Mesothelial cell of epicardium (in vitro differentiated cells): ENCODE measurements at regions not wholly inside any gene's neighbourhood (a gene's known extent, or its start where the extent isn't known, plus 50 kb on each side); places are given as distances from the start of the nearest gene placed in this dataset.

ENCODE experiments used
- DNase-seq, 2 experiments: peaks; one replicate each; pipeline ENCODE4 v3.0.0; 2021; ENCODE audit warnings: low spot score in 2 of 2; ENCODE audit not compliant: unreplicated experiment in 2 of 2
- H3K27ac Mint-ChIP-seq: 2 replicates; pipeline ENCODE4 v1.8.0; 2021; ENCODE audit warnings: mixed read lengths
- H3K27me3 Mint-ChIP-seq: 2 replicates; pipeline ENCODE4 v1.8.0; 2021; ENCODE audit warnings: low read depth, mixed read lengths
- H3K36me3 Mint-ChIP-seq: 2 replicates; pipeline ENCODE4 v1.8.0; 2021; ENCODE audit warnings: mixed read lengths
- H3K4me1 Mint-ChIP-seq: 2 replicates; pipeline ENCODE4 v1.8.0; 2021; ENCODE audit warnings: mixed read lengths
- H3K4me3 Mint-ChIP-seq: 2 replicates; pipeline ENCODE4 v1.8.0; 2021; ENCODE audit warnings: mild to moderate bottlenecking, moderate library complexity, mixed read lengths
- H3K9me3 Mint-ChIP-seq: 2 replicates; pipeline ENCODE4 v1.8.0; 2021; ENCODE audit warnings: mixed read lengths
- TF ChIP-seq, protein P1 (sequence below): fragments of 200-600 bp; sonication (generic); IDR thresholded peaks from one replicate; pipeline ENCODE4 v1.5.0; 2021; ENCODE audit warnings: antibody characterized with exemption; ENCODE audit not compliant: unreplicated experiment

DNA sequence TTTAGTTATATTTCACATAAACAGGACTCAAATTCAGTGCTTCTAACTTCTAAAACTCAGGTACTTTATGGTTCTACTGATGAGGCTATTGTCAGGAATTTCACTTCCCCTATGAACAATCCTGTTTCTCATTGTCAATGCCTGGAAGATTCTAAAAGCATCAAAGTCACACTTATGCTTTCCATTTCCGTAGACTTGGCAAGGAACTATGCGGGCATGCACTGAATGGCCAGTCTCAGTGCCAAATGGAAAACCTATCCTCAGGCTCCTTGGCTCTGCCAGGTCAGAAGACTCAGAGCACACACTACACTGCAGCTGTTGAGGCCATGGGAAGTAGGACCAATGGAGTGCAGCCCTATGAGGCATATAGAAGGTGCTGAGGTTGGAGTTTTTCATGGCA, 97.0 kb upstream of the PTPN13 start:
- H3K4me1 Mint-ChIP-seq: peaks cover 9% of the 10 kb centered on the region
- DNase-seq: no peak
- no peaks in the 10 kb centered on the region for H3K36me3 Mint-ChIP-seq
- TF ChIP-seq, protein P1, sequence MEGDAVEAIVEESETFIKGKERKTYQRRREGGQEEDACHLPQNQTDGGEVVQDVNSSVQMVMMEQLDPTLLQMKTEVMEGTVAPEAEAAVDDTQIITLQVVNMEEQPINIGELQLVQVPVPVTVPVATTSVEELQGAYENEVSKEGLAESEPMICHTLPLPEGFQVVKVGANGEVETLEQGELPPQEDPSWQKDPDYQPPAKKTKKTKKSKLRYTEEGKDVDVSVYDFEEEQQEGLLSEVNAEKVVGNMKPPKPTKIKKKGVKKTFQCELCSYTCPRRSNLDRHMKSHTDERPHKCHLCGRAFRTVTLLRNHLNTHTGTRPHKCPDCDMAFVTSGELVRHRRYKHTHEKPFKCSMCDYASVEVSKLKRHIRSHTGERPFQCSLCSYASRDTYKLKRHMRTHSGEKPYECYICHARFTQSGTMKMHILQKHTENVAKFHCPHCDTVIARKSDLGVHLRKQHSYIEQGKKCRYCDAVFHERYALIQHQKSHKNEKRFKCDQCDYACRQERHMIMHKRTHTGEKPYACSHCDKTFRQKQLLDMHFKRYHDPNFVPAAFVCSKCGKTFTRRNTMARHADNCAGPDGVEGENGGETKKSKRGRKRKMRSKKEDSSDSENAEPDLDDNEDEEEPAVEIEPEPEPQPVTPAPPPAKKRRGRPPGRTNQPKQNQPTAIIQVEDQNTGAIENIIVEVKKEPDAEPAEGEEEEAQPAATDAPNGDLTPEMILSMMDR: no peak
- H3K27ac Mint-ChIP-seq: no peak overlapping the region
- H3K27me3 Mint-ChIP-seq: peaks cover 2% of the 10 kb centered on the region
- H3K9me3 Mint-ChIP-seq: no peaks in the 10 kb centered on the region
- no peak overlapping the region for H3K4me3 Mint-ChIP-seq

DNA sequence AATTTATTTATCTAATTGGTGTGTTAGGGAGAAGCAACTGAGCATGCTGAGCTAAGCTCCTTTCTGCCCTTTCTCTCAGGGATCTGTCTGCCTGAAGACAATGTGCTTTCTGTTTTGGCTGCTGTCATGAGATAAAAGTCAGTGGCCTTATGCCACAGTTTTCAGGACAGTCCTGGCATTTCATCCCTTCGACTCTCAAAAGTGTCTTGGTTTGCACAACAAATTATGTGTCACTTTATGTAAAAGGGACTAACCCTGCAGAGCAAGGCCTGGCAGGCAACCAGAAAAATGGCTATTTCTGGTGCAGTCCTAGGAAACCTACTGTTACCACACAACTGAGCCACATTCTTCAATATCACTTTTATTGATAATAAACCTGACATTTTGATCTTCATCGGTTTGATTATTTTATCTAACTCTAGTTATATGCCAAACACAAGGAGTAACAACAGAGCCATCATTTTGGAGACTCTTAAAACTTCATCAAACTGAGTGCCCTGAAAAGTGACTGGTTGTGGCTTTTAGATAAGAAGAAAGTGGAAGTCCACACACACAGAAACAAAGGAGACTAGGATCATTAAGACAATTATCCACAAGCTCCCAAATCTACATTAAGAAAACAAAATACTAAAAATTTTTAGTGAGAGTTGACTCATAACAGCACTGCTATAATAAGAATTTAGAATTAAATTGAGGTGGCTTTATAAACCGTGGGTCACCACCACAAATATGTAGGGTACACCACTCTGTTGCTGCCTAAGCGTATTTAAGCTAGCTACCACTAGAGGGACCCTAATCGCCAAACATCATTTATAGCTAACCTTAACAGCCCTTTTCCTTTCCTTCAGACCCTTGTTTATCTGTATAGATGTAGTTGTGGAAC, 95.9 kb upstream of the PTPN13 start:
- DNase-seq: no peak
- Mint-ChIP-seq H3K4me3 (no peak overlapping the region), H3K27me3 (peaks cover 2% of the 10 kb centered on the region), H3K36me3 (no peaks in the 10 kb centered on the region), H3K27ac (no peak overlapping the region), H3K9me3 (no peaks in the 10 kb centered on the region), H3K4me1 (peaks cover 9% of the 10 kb centered on the region)
- TF ChIP-seq, protein P1: peak; percentile 74

DNA sequence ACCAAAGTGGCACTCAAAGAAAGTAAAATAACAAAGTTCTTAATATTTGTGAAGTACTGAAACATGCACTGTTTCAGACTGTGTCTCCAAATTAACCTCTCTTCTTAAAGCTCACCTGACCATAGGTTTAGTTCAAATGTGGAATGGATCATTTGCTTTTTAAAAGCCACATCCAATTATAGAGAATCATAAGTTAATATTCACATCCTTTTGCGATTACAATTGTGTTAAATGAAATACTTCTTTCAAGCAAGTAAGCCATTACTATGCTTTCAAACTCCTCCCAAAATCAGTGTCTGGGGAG, 95.3 kb upstream of the PTPN13 start:
- Mint-ChIP-seq H3K4me3 (no peak overlapping the region), H3K9me3 (no peaks in the 10 kb centered on the region), H3K36me3 (no peaks in the 10 kb centered on the region), H3K4me1 (peaks cover 9% of the 10 kb centered on the region), H3K27ac (no peak overlapping the region), H3K27me3 (peaks cover 2% of the 10 kb centered on the region)
- TF ChIP-seq, protein P1: peak; percentile 11
- DNase-seq: no peak

DNA sequence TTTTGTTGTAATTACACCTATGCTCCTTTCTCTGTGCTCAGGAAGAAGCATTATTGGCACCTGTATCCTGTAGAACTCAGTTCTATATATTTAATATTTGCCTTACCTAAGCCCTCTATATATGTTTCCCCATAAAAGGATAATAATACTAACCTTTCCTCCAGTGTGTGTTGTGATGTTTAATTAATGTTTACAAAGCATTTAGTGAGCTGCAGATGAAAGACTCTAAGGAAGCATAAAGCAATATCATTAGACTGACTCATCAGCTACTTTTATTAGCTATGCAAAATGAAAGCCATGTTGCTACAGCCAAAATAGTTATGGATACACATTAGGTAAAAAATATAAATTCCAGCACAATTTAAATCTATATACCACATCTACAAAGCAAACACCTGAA, 93.6 kb upstream of the PTPN13 start:
- H3K27ac Mint-ChIP-seq: no peak overlapping the region
- no peak overlapping the region for H3K4me3 Mint-ChIP-seq
- no peak for DNase-seq
- H3K9me3 Mint-ChIP-seq: no peaks in the 10 kb centered on the region
- no peaks in the 10 kb centered on the region for H3K36me3 Mint-ChIP-seq
- H3K4me1 Mint-ChIP-seq: peaks cover 9% of the 10 kb centered on the region
- no peaks in the 10 kb centered on the region for H3K27me3 Mint-ChIP-seq
- TF ChIP-seq, protein P1: no peak

DNA sequence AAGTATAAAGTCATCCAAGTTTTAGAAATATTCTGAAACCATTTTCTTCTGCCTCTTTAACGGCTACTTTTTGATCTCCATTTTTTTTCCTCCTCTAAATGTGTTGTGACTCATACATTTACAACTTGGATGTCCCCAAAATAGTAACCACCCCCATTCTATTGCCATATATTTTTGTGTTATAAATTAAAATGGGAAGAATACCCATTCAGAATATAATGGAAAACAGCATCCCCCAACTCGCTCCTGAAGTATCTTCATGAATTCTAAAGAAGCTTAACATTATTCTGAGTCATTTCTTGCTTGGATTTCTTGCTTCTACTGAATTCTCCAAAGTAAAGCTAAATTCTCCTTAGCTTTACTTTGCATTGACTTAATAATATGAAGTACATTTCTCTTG, 92.0 kb upstream of the PTPN13 start:
- TF ChIP-seq, protein P1: no peak
- no peaks in the 10 kb centered on the region for H3K36me3 Mint-ChIP-seq
- H3K4me3 Mint-ChIP-seq: no peak overlapping the region
- H3K4me1 Mint-ChIP-seq: peaks cover 1% of the 10 kb centered on the region
- H3K27me3 Mint-ChIP-seq: no peaks in the 10 kb centered on the region
- no peak overlapping the region for H3K27ac Mint-ChIP-seq
- H3K9me3 Mint-ChIP-seq: no peaks in the 10 kb centered on the region
- DNase-seq: no peak

DNA sequence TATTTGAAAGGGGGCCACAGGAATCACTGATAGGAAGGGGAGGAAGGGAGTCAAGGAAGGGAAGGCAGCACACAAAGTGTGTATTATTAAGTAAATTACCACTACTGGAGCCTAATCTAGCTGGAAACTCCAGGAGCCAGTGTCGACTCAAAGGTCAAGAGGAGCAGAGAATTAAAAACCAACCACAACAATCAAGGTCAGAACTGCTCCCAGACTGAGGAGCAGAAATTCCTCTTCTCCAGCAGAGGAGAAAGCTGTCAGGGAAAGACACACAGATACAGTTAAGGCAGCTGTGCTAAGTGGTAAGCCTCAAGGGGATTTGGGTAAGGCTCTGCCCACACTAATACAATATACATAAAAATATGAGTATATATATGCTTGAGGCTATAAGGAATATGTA, 87.5 kb upstream of the PTPN13 start:
- Mint-ChIP-seq H3K36me3 (no peaks in the 10 kb centered on the region), H3K4me1 (peaks cover 3% of the 10 kb centered on the region), H3K9me3 (no peaks in the 10 kb centered on the region), H3K27ac (no peak overlapping the region), H3K27me3 (no peaks in the 10 kb centered on the region), H3K4me3 (no peak overlapping the region)
- DNase-seq: no peak
- TF ChIP-seq, protein P1: no peak
